ENCODE measurements at regions not wholly inside any gene's neighbourhood (a gene's known extent, or its start where the extent isn't known, plus 50 kb on each side); places are given as distances from the start of the nearest gene placed in this dataset.

DNA sequence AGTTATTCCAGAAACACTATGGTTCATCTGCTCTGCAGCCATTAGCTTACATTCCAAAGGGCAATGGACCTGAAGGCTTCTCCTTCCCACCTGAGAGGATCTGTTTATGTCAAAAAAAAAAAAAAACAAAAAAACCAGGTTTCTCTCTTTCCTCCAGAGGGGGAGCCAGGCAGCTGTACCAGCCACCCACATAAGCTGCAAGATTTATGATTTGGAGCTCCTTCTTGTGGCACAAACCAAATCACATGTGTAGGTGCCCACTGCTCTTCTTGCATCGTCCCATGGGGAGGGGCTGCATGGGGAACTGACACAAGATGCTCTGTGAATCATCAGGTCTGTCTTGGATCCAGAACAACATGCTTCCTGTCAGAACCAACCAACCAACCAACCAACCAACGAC is 231.6 kb upstream of the IGFBP3 start:
- H3K9ac ChIP-seq (ENCODE audit: low read depth, low read length) = no peak overlapping the region

GRCh38 chr7:46150721-46151120 is 229.6 kb upstream of the IGFBP3 start:
- Histone ChIP-seq H3K9ac (ENCODE audit: low read depth, low read length) (no peak overlapping the region), H3K27me3 (ENCODE audit: control insufficient read depth, insufficient read depth, low read length) (no peaks in the 10 kb centered on the region), H3K9me3 (ENCODE audit: control insufficient read depth, insufficient read depth, low read length) (no peaks in the 10 kb centered on the region), H3K4me1 (ENCODE audit: control insufficient read depth, insufficient read depth, low read length) (no peaks in the 10 kb centered on the region), H3K36me3 (ENCODE audit: control insufficient read depth, insufficient read depth, low read length) (no peaks in the 10 kb centered on the region), H3K4me3 (ENCODE audit: low read depth, low read length) (no peak overlapping the region)

More for the DNA sequence above, 231.6 kb upstream of the IGFBP3 start:
- Histone ChIP-seq H3K9me3 (ENCODE audit: control insufficient read depth, insufficient read depth, low read length) (no peaks in the 10 kb centered on the region), H3K4me1 (ENCODE audit: control insufficient read depth, insufficient read depth, low read length) (no peaks in the 10 kb centered on the region), H3K4me3 (ENCODE audit: low read depth, low read length) (no peak overlapping the region), H3K27me3 (ENCODE audit: control insufficient read depth, insufficient read depth, low read length) (no peaks in the 10 kb centered on the region), H3K36me3 (ENCODE audit: control insufficient read depth, insufficient read depth, low read length) (no peaks in the 10 kb centered on the region)

GRCh38 chr7:46150202-46150601 is 229.1 kb upstream of the IGFBP3 start:
- H3K4me1 ChIP-seq (ENCODE audit: control insufficient read depth, insufficient read depth, low read length) = no peaks in the 10 kb centered on the region
- H3K4me3 ChIP-seq (ENCODE audit: low read depth, low read length) = no peak overlapping the region
- H3K9me3 ChIP-seq (ENCODE audit: control insufficient read depth, insufficient read depth, low read length) = no peaks in the 10 kb centered on the region
- H3K27me3 ChIP-seq (ENCODE audit: control insufficient read depth, insufficient read depth, low read length) = no peaks in the 10 kb centered on the region
- H3K9ac ChIP-seq (ENCODE audit: low read depth, low read length) = no peak overlapping the region
- no peaks in the 10 kb centered on the region for H3K36me3 ChIP-seq (ENCODE audit: control insufficient read depth, insufficient read depth, low read length)

DNA sequence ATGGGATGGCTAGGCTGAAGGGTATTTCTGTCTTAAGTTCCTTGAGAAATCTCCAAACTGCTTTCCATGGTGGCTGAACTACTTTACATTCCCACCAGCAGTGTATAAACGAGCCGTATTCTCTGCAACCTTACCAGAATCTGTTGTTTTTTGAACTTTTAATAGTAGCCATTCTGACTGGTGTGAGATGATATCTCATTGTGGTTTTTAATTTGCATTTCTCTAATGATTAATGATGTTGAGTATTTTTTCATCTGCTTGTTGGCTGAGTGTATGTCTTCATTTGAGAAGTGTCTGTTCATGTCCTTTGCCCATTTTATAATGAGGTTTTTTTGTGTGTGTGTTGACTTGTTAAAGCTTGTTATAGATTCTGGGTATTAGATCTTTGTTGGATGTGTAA is 226.8 kb upstream of the IGFBP3 start:
- Histone ChIP-seq H3K4me3 (ENCODE audit: low read depth, low read length) (no peak overlapping the region), H3K27me3 (ENCODE audit: control insufficient read depth, insufficient read depth, low read length) (no peaks in the 10 kb centered on the region), H3K36me3 (ENCODE audit: control insufficient read depth, insufficient read depth, low read length) (no peaks in the 10 kb centered on the region), H3K9me3 (ENCODE audit: control insufficient read depth, insufficient read depth, low read length) (no peaks in the 10 kb centered on the region), H3K9ac (ENCODE audit: low read depth, low read length) (no peak overlapping the region), H3K4me1 (ENCODE audit: control insufficient read depth, insufficient read depth, low read length) (no peaks in the 10 kb centered on the region)

DNA sequence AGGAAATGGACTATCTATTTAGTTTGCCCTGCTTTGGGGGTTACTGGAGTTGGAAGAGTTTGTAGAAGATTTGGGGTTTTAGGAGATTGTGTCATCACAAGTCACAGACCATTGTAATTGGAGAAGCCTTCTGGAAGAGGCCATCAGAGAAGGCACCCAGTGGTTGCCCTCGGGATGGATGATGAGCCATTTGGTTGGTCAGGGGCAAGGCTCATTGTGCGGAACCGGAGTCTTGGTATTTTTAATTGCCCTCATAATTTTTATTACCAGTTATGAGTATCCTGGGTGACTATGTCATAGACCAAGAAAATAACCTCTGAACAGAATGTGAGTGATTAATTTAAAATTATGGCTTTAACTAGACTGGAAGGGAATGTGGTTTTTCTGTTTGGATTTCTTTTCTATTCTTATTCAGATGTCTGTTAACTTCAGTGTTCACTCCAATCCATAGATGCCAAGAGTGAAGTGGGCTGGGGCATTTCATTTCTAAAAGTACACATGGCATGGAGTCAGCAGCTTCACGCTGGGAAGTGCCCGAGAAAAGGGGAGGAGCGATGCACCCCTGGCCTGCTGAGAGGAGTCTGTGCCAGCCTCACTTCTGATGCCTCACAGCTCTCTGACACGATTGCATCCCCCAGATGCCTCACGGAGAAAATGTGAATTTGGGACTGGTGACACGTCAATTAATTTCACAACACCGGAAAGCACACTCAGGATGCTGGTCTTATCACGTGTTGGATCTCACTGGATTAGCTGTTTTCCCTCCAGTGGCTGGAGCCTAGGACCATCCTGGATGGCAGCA is 225.6 kb upstream of the IGFBP3 start:
- no peaks in the 10 kb centered on the region for H3K36me3 ChIP-seq (ENCODE audit: control insufficient read depth, insufficient read depth, low read length)
- H3K9ac ChIP-seq (ENCODE audit: low read depth, low read length) = no peak overlapping the region
- H3K4me1 ChIP-seq (ENCODE audit: control insufficient read depth, insufficient read depth, low read length) = no peaks in the 10 kb centered on the region
- H3K4me3 ChIP-seq (ENCODE audit: low read depth, low read length) = no peak overlapping the region
- H3K27me3 ChIP-seq (ENCODE audit: control insufficient read depth, insufficient read depth, low read length) = no peaks in the 10 kb centered on the region
- H3K9me3 ChIP-seq (ENCODE audit: control insufficient read depth, insufficient read depth, low read length) = no peaks in the 10 kb centered on the region

GRCh38 chr7:46145412-46145811 is 224.3 kb upstream of the IGFBP3 start:
- Histone ChIP-seq H3K9ac (ENCODE audit: low read depth, low read length) (no peak overlapping the region), H3K27me3 (ENCODE audit: control insufficient read depth, insufficient read depth, low read length) (no peaks in the 10 kb centered on the region), H3K36me3 (ENCODE audit: control insufficient read depth, insufficient read depth, low read length) (no peaks in the 10 kb centered on the region), H3K4me3 (ENCODE audit: low read depth, low read length) (no peak overlapping the region), H3K9me3 (ENCODE audit: control insufficient read depth, insufficient read depth, low read length) (no peaks in the 10 kb centered on the region), H3K4me1 (ENCODE audit: control insufficient read depth, insufficient read depth, low read length) (no peaks in the 10 kb centered on the region)

DNA sequence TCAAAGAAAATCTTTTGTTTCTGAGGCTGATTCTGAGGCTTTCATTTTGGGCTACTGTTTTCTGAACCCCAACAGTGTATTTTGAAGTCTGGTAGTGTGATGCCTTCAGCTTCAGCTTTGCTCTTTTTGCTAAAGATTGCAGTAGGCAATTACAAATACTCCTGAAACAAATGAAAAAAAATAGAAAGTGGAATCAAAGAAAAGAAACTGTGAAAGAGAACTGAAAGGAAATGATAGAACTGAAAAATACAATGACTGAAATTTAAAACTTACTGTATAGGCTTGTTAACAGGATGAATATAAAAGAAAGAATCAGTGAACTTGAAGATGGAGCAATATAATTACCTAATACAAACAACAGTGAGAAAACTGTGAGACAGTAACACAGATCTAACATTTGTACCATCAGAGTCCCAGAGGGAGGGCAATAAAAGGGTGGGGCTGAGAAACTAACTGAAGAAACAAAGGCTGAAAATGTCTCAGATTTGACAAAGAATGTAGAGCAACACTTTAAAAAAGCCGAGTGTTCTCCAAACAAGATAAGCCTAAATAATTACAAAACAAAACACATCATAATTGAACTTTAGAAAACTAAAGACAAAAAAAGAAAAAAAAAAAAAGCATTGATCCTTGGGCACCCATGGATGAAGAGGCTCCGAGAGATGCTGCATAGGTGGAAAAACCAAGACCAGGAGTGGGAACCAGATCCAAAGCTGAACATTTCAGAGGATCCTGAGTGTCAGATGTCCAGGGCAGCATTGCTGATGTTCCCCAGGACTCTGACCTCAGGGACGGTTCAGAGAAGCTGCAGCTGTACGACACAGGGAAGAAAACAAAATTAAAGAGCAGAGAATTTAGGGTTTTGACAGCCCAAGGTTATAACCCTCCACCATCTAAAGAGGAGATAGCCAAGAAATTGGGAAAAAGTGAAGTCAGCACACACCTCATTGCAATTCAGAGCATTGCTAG is 223.2 kb upstream of the IGFBP3 start:
- Histone ChIP-seq H3K27me3 (ENCODE audit: control insufficient read depth, insufficient read depth, low read length) (no peaks in the 10 kb centered on the region), H3K36me3 (ENCODE audit: control insufficient read depth, insufficient read depth, low read length) (no peaks in the 10 kb centered on the region), H3K4me3 (ENCODE audit: low read depth, low read length) (no peak overlapping the region), H3K9ac (ENCODE audit: low read depth, low read length) (no peak overlapping the region), H3K9me3 (ENCODE audit: control insufficient read depth, insufficient read depth, low read length) (no peaks in the 10 kb centered on the region), H3K4me1 (ENCODE audit: control insufficient read depth, insufficient read depth, low read length) (no peaks in the 10 kb centered on the region)

GRCh38 chr7:46143421-46143820 is 222.3 kb upstream of the IGFBP3 start:
- H3K27me3 ChIP-seq (ENCODE audit: control insufficient read depth, insufficient read depth, low read length) = no peaks in the 10 kb centered on the region
- H3K9me3 ChIP-seq (ENCODE audit: control insufficient read depth, insufficient read depth, low read length) = no peaks in the 10 kb centered on the region
- H3K9ac ChIP-seq (ENCODE audit: low read depth, low read length) = no peak overlapping the region
- no peak overlapping the region for H3K4me3 ChIP-seq (ENCODE audit: low read depth, low read length)
- no peaks in the 10 kb centered on the region for H3K4me1 ChIP-seq (ENCODE audit: control insufficient read depth, insufficient read depth, low read length)
- H3K36me3 ChIP-seq (ENCODE audit: control insufficient read depth, insufficient read depth, low read length) = no peaks in the 10 kb centered on the region

GRCh38 chr7:46139079-46139478 is 218.0 kb upstream of the IGFBP3 start:
- H3K9ac ChIP-seq (ENCODE audit: low read depth, low read length) = no peak overlapping the region
- no peaks in the 10 kb centered on the region for H3K27me3 ChIP-seq (ENCODE audit: control insufficient read depth, insufficient read depth, low read length)
- no peaks in the 10 kb centered on the region for H3K9me3 ChIP-seq (ENCODE audit: control insufficient read depth, insufficient read depth, low read length)
- no peaks in the 10 kb centered on the region for H3K36me3 ChIP-seq (ENCODE audit: control insufficient read depth, insufficient read depth, low read length)
- H3K4me1 ChIP-seq (ENCODE audit: control insufficient read depth, insufficient read depth, low read length) = no peaks in the 10 kb centered on the region
- H3K4me3 ChIP-seq (ENCODE audit: low read depth, low read length) = no peak overlapping the region

GRCh38 chr7:46137725-46138124 is 216.7 kb upstream of the IGFBP3 start:
- no peak overlapping the region for H3K4me3 ChIP-seq (ENCODE audit: low read depth, low read length)
- H3K9ac ChIP-seq (ENCODE audit: low read depth, low read length) = no peak overlapping the region
- H3K27me3 ChIP-seq (ENCODE audit: control insufficient read depth, insufficient read depth, low read length) = no peaks in the 10 kb centered on the region
- H3K36me3 ChIP-seq (ENCODE audit: control insufficient read depth, insufficient read depth, low read length) = no peaks in the 10 kb centered on the region
- H3K9me3 ChIP-seq (ENCODE audit: control insufficient read depth, insufficient read depth, low read length) = no peaks in the 10 kb centered on the region
- H3K4me1 ChIP-seq (ENCODE audit: control insufficient read depth, insufficient read depth, low read length) = no peaks in the 10 kb centered on the region

DNA sequence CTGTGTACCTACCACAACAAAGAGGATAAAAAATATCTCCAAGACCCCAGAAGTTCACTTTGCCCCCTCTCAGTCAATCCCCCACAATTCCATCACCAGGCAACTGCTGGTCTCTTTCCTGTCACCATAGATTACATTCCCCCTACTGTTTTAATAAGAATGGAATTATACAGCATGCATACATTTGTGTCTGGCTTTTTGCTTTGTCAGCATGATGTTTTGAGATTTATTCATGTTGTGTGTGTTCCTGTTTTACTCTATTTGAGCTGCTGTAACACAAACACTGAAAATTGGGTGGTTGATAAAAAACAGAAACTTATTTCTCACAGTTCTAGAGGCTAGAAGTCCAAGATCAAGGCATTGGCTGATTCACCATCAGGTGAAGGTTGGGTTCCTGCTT is 214.5 kb upstream of the IGFBP3 start:
- H3K36me3 ChIP-seq (ENCODE audit: control insufficient read depth, insufficient read depth, low read length) = no peaks in the 10 kb centered on the region
- no peak overlapping the region for H3K9ac ChIP-seq (ENCODE audit: low read depth, low read length)
- no peaks in the 10 kb centered on the region for H3K27me3 ChIP-seq (ENCODE audit: control insufficient read depth, insufficient read depth, low read length)
- no peak overlapping the region for H3K4me3 ChIP-seq (ENCODE audit: low read depth, low read length)
- H3K9me3 ChIP-seq (ENCODE audit: control insufficient read depth, insufficient read depth, low read length) = no peaks in the 10 kb centered on the region
- H3K4me1 ChIP-seq (ENCODE audit: control insufficient read depth, insufficient read depth, low read length) = no peaks in the 10 kb centered on the region

DNA sequence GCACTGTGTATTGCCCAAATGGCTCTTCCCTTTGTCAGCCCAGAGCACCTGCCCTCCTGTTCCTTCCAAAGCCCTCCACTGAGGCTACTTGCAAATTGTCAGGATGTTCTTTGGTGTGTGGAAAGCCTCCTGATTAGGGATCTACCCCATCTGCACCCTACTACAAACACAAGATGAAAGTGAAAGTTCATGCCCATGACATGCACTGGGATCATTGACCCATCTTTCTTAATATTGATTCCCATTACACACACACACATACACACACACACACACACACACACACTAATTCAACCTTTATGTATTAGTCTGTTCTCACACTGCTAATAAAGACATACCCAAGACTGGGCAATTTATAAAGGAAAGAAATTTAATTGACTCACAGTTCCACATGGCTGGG is 213.7 kb upstream of the IGFBP3 start:
- Histone ChIP-seq H3K9me3 (ENCODE audit: control insufficient read depth, insufficient read depth, low read length) (no peaks in the 10 kb centered on the region), H3K4me3 (ENCODE audit: low read depth, low read length) (no peak overlapping the region), H3K9ac (ENCODE audit: low read depth, low read length) (no peak overlapping the region), H3K36me3 (ENCODE audit: control insufficient read depth, insufficient read depth, low read length) (no peaks in the 10 kb centered on the region), H3K27me3 (ENCODE audit: control insufficient read depth, insufficient read depth, low read length) (no peaks in the 10 kb centered on the region), H3K4me1 (ENCODE audit: control insufficient read depth, insufficient read depth, low read length) (no peaks in the 10 kb centered on the region)
